GM23338 (cell line): ENCODE measurements at regions not wholly inside any gene's neighbourhood (a gene's known extent, or its start where the extent isn't known, plus 50 kb on each side); places are given as distances from the start of the nearest gene placed in this dataset.

Source experiments
- ATAC-seq: fragments of 200-7000 bp; cut with Tn5 transposase; 3 replicates; pipeline ENCODE4 v1.9.1; 2020
- DNase-seq: peaks from one replicate; pipeline ENCODE4 v3.0.0-alpha.2; 2015; ENCODE audit warnings: low spot score
- H2AFZ ChIP-seq: fragments of 200-600 bp; sonication (generic); 2 replicates; pipeline ENCODE4 v1.8.0; 2016; ENCODE audit warnings: antibody characterized with exemption, mild to moderate bottlenecking, moderate library complexity
- H3F3A ChIP-seq: fragments of 200-600 bp; sonication (generic); replicated peaks from 2 replicates; pipeline ENCODE4 v1.8.0; 2017; ENCODE audit warnings: antibody characterized with exemption, mixed run types, low read depth
- H3K27ac ChIP-seq: fragments of 200-600 bp; sonication (generic); 2 replicates; pipeline ENCODE4 v1.6.1; 2016; ENCODE audit warnings: low read depth
- H3K27me3 ChIP-seq: fragments of 200-600 bp; sonication (generic); 2 replicates; pipeline ENCODE4 v1.8.0; 2016; ENCODE audit warnings: mild to moderate bottlenecking, mixed run types, moderate library complexity; ENCODE audit not compliant: insufficient read depth
- H3K36me3 ChIP-seq: fragments of 200-600 bp; sonication (generic); 2 replicates; pipeline ENCODE4 v1.8.0; 2016; ENCODE audit warnings: mild to moderate bottlenecking; ENCODE audit not compliant: insufficient read depth
- H3K4me1 ChIP-seq: fragments of 200-600 bp; sonication (generic); 2 replicates; pipeline ENCODE4 v1.8.0; 2016; ENCODE audit warnings: mild to moderate bottlenecking, moderate library complexity; ENCODE audit not compliant: insufficient read depth
- H3K4me2 ChIP-seq: fragments of 200-600 bp; sonication (generic); 2 replicates; pipeline ENCODE4 v1.7.1; 2017; ENCODE audit warnings: mixed run types
- H3K4me3 ChIP-seq: fragments of 200-600 bp; sonication (generic); 2 replicates; pipeline ENCODE4 v1.6.1; 2016; ENCODE audit warnings: mixed run types
- H3K79me2 ChIP-seq: fragments of 200-600 bp; sonication (generic); replicated peaks from 2 replicates; pipeline ENCODE4 v1.8.0; 2017; ENCODE audit warnings: mild to moderate bottlenecking; ENCODE audit not compliant: insufficient read depth
- H3K9me2 ChIP-seq: fragments of 200-600 bp; sonication (generic); 2 replicates; pipeline ENCODE4 v1.8.0; 2017; ENCODE audit not compliant: insufficient read depth
- H4K20me1 ChIP-seq: fragments of 200-600 bp; sonication (generic); replicated peaks from 2 replicates; pipeline ENCODE4 v1.8.0; 2017; ENCODE audit warnings: mild to moderate bottlenecking; ENCODE audit not compliant: insufficient read depth
- H3K27ac Mint-ChIP-seq: 2 replicates; pipeline ENCODE4 v1.8.0; 2020; ENCODE audit warnings: inconsistent platforms, mild to moderate bottlenecking, moderate library complexity, mixed read lengths
- H3K27me3 Mint-ChIP-seq: 3 replicates; pipeline ENCODE4 v1.8.0; 2022; ENCODE audit warnings: low read depth, mild to moderate bottlenecking, moderate library complexity, mixed read lengths, inconsistent platforms; ENCODE audit not compliant: insufficient read depth, poor library complexity
- H3K36me3 Mint-ChIP-seq: 3 replicates; pipeline ENCODE4 v1.8.0; 2021; ENCODE audit warnings: low read depth, mild to moderate bottlenecking, inconsistent platforms, moderate library complexity, mixed read lengths
- H3K4me1 Mint-ChIP-seq: 3 replicates; pipeline ENCODE4 v1.8.0; 2020; ENCODE audit warnings: mild to moderate bottlenecking, inconsistent platforms, mixed read lengths
- H3K4me3 Mint-ChIP-seq: 3 replicates; pipeline ENCODE4 v1.8.0; 2021; ENCODE audit warnings: moderate library complexity, mild to moderate bottlenecking, inconsistent platforms, mixed read lengths
- H3K9me3 Mint-ChIP-seq: 3 replicates; pipeline ENCODE4 v1.8.0; 2020; ENCODE audit warnings: moderate library complexity, mild to moderate bottlenecking, inconsistent platforms, mixed read lengths
- CREB1 ChIP-seq: fragments of 250-450 bp; sonication (Bioruptor Pico); IDR thresholded peaks from 2 replicates; pipeline ENCODE4 v1.5.0; 2020; ENCODE audit warnings: low read depth, mild to moderate bottlenecking, moderate library complexity
- EZH2 ChIP-seq: fragments of 200-600 bp; sonication (generic); IDR thresholded peaks from one replicate; pipeline ENCODE4 v1.8.0; 2017; ENCODE audit warnings: antibody characterized with exemption, mild to moderate bottlenecking, low read depth; ENCODE audit not compliant: unreplicated experiment
- EZH2phosphoT487 ChIP-seq: fragments of 200-600 bp; sonication (generic); IDR thresholded peaks from one replicate; pipeline ENCODE4 v1.8.1; 2018; ENCODE audit warnings: antibody characterized with exemption; ENCODE audit not compliant: unreplicated experiment
- JUNB ChIP-seq: IDR thresholded peaks from one replicate; pipeline ENCODE4 v1.6.1; 2016; ENCODE audit warnings: antibody characterized with exemption; ENCODE audit not compliant: unreplicated experiment
- NANOG ChIP-seq: IDR thresholded peaks from 2 replicates; pipeline ENCODE4 v1.6.1; 2016; ENCODE audit warnings: antibody characterized with exemption, borderline replicate concordance
- POLR2AphosphoS5 ChIP-seq: IDR thresholded peaks from 2 replicates; pipeline ENCODE4 v1.6.1; 2016; ENCODE audit warnings: antibody characterized with exemption, low read depth
- STAT1 ChIP-seq: IDR thresholded peaks from one replicate; pipeline ENCODE4 v1.6.1; 2016; ENCODE audit warnings: antibody characterized with exemption; ENCODE audit not compliant: unreplicated experiment
- ZNF114 ChIP-seq: fragments of 250-450 bp; sonication (Bioruptor Pico); IDR thresholded peaks from 2 replicates; pipeline ENCODE4 v1.5.0; 2020; ENCODE audit warnings: mild to moderate bottlenecking, moderate library complexity
- ZNF331 ChIP-seq: fragments of 250-450 bp; sonication (Bioruptor Pico); IDR thresholded peaks from 2 replicates; pipeline ENCODE4 v1.5.0; 2020; ENCODE audit warnings: low read depth, mild to moderate bottlenecking, moderate library complexity
- TF ChIP-seq, protein P1 (sequence below): fragments of 250-450 bp; sonication (Bioruptor Pico); IDR thresholded peaks from 2 replicates; pipeline ENCODE4 v1.5.0; 2020; ENCODE audit warnings: mild to moderate bottlenecking, moderate library complexity
- TF ChIP-seq, protein P2 (sequence below), 2 experiments: fragments of 200-600 bp in 1 of 2; sonication (generic) in 1 of 2; conservative IDR thresholded peaks; 2 replicates each; pipeline versions ENCODE4 v1.5.1 to v1.6.1; 2016 to 2017; ENCODE audit warnings: antibody characterized with exemption in 2 of 2, low read depth in 2 of 2, mild to moderate bottlenecking in 2 of 2, moderate library complexity in 1 of 2
- TF ChIP-seq, protein P3 (sequence below): IDR thresholded peaks from 2 replicates; pipeline ENCODE4 v1.6.1; 2016; ENCODE audit warnings: antibody characterized with exemption
- TF ChIP-seq, protein P4 (sequence below): IDR thresholded peaks from one replicate; pipeline ENCODE4 v1.6.1; 2018; ENCODE audit warnings: antibody characterized with exemption; ENCODE audit not compliant: unreplicated experiment

DNA sequence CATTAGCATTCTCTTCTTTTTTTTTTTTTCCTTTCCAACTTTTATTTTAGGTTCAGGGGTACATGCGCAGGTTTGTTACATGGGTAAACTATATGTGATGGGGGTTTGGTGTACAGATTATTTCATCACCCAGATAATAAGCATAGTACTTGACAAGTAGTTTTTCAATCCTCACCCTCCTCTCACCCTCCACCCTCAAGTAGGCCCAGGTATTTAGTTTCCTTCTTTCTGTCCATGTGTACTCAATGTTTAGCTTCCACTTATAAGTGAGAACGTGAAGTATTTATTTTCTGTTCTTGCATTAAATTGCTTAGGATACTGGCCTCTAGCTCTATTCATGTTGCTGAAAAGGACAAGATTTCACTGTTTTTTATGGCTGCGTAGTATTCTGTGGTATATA is 140.8 kb upstream of the PGRMC2 start:
- H3K36me3 Mint-ChIP-seq = peaks cover 17% of the 10 kb centered on the region; the same call in 2 of the 3 replicates
- H3K27ac Mint-ChIP-seq = no peak overlapping the region
- H3K9me2 ChIP-seq = no peaks in the 10 kb centered on the region
- H3K4me1 Mint-ChIP-seq = no peaks in the 10 kb centered on the region
- TF ChIP-seq STAT1 = no peak
- no peak for TF ChIP-seq JUNB
- TF ChIP-seq, protein P1, sequence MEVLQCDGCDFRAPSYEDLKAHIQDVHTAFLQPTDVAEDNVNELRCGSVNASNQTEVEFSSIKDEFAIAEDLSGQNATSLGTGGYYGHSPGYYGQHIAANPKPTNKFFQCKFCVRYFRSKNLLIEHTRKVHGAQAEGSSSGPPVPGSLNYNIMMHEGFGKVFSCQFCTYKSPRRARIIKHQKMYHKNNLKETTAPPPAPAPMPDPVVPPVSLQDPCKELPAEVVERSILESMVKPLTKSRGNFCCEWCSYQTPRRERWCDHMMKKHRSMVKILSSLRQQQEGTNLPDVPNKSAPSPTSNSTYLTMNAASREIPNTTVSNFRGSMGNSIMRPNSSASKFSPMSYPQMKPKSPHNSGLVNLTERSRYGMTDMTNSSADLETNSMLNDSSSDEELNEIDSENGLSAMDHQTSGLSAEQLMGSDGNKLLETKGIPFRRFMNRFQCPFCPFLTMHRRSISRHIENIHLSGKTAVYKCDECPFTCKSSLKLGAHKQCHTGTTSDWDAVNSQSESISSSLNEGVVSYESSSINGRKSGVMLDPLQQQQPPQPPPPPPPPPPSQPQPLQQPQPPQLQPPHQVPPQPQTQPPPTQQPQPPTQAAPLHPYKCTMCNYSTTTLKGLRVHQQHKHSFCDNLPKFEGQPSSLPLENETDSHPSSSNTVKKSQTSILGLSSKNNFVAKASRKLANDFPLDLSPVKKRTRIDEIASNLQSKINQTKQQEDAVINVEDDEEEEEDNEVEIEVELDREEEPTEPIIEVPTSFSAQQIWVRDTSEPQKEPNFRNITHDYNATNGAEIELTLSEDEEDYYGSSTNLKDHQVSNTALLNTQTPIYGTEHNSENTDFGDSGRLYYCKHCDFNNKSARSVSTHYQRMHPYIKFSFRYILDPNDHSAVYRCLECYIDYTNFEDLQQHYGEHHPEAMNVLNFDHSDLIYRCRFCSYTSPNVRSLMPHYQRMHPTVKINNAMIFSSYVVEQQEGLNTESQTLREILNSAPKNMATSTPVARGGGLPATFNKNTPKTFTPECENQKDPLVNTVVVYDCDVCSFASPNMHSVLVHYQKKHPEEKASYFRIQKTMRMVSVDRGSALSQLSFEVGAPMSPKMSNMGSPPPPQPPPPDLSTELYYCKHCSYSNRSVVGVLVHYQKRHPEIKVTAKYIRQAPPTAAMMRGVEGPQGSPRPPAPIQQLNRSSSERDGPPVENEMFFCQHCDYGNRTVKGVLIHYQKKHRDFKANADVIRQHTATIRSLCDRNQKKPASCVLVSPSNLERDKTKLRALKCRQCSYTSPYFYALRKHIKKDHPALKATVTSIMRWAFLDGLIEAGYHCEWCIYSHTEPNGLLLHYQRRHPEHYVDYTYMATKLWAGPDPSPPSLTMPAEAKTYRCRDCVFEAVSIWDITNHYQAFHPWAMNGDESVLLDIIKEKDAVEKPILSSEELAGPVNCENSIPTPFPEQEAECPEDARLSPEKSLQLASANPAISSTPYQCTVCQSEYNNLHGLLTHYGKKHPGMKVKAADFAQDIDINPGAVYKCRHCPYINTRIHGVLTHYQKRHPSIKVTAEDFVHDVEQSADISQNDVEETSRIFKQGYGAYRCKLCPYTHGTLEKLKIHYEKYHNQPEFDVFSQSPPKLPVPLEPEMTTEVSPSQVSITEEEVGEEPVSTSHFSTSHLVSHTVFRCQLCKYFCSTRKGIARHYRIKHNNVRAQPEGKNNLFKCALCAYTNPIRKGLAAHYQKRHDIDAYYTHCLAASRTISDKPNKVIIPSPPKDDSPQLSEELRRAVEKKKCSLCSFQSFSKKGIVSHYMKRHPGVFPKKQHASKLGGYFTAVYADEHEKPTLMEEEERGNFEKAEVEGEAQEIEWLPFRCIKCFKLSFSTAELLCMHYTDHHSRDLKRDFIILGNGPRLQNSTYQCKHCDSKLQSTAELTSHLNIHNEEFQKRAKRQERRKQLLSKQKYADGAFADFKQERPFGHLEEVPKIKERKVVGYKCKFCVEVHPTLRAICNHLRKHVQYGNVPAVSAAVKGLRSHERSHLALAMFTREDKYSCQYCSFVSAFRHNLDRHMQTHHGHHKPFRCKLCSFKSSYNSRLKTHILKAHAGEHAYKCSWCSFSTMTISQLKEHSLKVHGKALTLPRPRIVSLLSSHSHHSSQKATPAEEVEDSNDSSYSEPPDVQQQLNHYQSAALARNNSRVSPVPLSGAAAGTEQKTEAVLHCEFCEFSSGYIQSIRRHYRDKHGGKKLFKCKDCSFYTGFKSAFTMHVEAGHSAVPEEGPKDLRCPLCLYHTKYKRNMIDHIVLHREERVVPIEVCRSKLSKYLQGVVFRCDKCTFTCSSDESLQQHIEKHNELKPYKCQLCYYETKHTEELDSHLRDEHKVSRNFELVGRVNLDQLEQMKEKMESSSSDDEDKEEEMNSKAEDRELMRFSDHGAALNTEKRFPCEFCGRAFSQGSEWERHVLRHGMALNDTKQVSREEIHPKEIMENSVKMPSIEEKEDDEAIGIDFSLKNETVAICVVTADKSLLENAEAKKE (CRISPR knock-in tag) = no peak
- TF ChIP-seq, protein P2, sequence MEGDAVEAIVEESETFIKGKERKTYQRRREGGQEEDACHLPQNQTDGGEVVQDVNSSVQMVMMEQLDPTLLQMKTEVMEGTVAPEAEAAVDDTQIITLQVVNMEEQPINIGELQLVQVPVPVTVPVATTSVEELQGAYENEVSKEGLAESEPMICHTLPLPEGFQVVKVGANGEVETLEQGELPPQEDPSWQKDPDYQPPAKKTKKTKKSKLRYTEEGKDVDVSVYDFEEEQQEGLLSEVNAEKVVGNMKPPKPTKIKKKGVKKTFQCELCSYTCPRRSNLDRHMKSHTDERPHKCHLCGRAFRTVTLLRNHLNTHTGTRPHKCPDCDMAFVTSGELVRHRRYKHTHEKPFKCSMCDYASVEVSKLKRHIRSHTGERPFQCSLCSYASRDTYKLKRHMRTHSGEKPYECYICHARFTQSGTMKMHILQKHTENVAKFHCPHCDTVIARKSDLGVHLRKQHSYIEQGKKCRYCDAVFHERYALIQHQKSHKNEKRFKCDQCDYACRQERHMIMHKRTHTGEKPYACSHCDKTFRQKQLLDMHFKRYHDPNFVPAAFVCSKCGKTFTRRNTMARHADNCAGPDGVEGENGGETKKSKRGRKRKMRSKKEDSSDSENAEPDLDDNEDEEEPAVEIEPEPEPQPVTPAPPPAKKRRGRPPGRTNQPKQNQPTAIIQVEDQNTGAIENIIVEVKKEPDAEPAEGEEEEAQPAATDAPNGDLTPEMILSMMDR (conservative IDR thresholded peaks at IDR 0.05; ENCODE audit: low read depth in 2 of 2) = no peak
- TF ChIP-seq, protein P3, sequence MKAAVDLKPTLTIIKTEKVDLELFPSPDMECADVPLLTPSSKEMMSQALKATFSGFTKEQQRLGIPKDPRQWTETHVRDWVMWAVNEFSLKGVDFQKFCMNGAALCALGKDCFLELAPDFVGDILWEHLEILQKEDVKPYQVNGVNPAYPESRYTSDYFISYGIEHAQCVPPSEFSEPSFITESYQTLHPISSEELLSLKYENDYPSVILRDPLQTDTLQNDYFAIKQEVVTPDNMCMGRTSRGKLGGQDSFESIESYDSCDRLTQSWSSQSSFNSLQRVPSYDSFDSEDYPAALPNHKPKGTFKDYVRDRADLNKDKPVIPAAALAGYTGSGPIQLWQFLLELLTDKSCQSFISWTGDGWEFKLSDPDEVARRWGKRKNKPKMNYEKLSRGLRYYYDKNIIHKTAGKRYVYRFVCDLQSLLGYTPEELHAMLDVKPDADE = no peak
- no peak for TF ChIP-seq CREB1 (CRISPR knock-in tag)
- TF ChIP-seq EZH2 = no peak
- no peak for TF ChIP-seq POLR2AphosphoS5
- TF ChIP-seq EZH2phosphoT487 = no peak
- TF ChIP-seq, protein P4, sequence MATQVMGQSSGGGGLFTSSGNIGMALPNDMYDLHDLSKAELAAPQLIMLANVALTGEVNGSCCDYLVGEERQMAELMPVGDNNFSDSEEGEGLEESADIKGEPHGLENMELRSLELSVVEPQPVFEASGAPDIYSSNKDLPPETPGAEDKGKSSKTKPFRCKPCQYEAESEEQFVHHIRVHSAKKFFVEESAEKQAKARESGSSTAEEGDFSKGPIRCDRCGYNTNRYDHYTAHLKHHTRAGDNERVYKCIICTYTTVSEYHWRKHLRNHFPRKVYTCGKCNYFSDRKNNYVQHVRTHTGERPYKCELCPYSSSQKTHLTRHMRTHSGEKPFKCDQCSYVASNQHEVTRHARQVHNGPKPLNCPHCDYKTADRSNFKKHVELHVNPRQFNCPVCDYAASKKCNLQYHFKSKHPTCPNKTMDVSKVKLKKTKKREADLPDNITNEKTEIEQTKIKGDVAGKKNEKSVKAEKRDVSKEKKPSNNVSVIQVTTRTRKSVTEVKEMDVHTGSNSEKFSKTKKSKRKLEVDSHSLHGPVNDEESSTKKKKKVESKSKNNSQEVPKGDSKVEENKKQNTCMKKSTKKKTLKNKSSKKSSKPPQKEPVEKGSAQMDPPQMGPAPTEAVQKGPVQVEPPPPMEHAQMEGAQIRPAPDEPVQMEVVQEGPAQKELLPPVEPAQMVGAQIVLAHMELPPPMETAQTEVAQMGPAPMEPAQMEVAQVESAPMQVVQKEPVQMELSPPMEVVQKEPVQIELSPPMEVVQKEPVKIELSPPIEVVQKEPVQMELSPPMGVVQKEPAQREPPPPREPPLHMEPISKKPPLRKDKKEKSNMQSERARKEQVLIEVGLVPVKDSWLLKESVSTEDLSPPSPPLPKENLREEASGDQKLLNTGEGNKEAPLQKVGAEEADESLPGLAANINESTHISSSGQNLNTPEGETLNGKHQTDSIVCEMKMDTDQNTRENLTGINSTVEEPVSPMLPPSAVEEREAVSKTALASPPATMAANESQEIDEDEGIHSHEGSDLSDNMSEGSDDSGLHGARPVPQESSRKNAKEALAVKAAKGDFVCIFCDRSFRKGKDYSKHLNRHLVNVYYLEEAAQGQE = no peak
- TF ChIP-seq ZNF331 (CRISPR knock-in tag) = no peak
- TF ChIP-seq NANOG = no peak
- TF ChIP-seq ZNF114 (CRISPR knock-in tag) = no peak
- no peaks in the 10 kb centered on the region for H3F3A ChIP-seq
- no peak for ATAC-seq
- H3K9me3 Mint-ChIP-seq = peaks cover 11% of the 10 kb centered on the region
- no peaks in the 10 kb centered on the region for H3K4me1 ChIP-seq
- H3K4me3 Mint-ChIP-seq = no peak overlapping the region
- no peak overlapping the region for H3K4me3 ChIP-seq
- no peak overlapping the region for H3K27ac ChIP-seq
- H3K79me2 ChIP-seq = no peaks in the 10 kb centered on the region
- DNase-seq = no peak
- H3K27me3 ChIP-seq = no peaks in the 10 kb centered on the region
- no peak overlapping the region for H2AFZ ChIP-seq
- no peaks in the 10 kb centered on the region for H3K27me3 Mint-ChIP-seq
- no peak overlapping the region for H3K4me2 ChIP-seq
- no peaks in the 10 kb centered on the region for H4K20me1 ChIP-seq
- peaks cover 5% of the 10 kb centered on the region; the same call in 1 of the 2 replicates for H3K36me3 ChIP-seq
